Stimulated activated CD4-positive, alpha-beta T cell treated with anti-CD3 and anti-CD28 coated beads, Interleukin-1b, Interleukin-23, amount 100 ng/mL, for 48 hours (primary cell): ENCODE measurements at regions not wholly inside any gene's neighbourhood (a gene's known extent, or its start where the extent isn't known, plus 50 kb on each side); places are given as distances from the start of the nearest gene placed in this dataset.

Experiments used
- DNase-seq: peaks from one replicate; pipeline ENCODE4 v3.0.0-alpha.2; 2020

DNA sequence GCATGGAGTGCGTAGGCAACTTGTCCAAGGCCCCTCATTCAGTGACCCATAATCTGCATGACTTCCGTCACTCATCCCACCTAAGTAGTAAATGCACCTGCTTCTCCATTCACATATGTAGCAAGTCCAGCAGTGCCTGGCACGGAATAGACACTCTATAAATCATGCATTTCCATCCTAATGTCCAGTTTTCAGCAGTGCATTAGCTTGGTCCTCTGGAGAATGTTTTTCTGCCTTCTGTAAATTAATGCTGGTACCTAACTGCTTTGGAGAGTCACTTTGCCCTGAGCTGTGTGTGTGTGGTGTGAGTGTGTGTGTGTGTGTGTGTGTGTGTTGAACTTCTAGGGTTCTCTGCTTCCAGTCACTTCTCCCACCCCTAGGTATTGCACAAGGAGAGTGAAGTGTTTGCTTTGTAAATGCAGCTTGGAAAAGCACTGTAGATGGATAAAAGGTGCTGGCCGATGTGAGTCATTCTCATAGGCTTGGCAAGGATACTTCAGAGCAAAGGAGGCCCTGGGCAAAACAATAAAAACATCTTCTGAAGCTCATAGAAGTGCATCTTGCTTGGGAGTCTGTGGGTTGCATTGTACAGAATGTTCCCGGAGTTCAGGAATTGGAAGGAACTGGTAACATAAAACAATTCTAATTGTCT lies 181.8 kb downstream of the KATNAL1 start:
- DNase-seq: no peak

DNA sequence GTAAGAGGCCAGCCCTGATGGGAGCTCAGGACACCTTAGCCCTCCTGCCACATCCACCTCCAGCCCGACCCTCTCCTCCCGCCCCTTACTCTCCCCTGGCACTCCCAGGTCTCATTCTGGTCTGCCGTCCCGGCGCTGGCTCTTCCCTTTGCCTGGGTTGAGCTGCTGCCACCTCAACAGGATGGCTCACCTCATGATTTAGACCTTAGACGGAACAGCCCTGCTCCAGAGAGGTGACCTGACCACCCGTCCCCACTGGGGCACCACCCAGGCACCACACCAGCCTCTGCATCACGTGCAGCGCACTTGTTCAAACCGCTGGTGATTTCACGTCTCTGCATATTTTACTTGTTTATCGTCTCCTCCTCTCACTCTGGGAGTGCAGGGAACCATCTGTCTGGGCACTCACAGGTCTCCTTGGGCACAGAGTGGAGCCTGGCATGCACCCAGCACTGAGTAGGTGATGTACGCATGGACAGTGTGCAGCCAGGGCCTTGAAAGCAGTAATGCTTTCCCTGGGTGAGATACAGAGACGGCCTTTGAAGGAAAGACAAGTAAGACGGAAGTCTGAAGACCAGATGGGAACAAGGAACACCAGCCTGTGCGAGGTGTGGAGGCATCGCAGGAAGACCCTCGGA lies 183.1 kb downstream of the KATNAL1 start:
- DNase-seq: no peak

DNA sequence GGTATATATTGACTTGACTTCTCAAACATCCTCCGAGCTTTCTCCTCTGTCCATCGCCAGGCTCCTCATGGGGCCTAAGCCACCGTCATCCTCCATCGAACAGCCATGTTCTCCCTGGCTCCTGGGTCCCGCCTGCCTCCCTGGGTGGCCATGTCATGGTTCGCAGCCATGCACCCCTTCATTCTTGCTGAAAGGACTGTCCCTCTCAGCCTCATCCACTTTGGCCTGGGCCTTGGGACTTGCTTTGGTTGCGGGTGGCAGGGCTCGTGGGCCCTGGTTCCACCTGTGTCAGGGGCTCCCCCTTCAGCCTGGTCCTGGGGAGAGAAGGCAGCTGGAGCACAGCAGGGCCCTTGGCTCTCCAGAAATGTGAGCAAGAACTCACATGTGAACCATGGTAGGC lies 183.8 kb downstream of the KATNAL1 start:
- DNase-seq: no peak

DNA sequence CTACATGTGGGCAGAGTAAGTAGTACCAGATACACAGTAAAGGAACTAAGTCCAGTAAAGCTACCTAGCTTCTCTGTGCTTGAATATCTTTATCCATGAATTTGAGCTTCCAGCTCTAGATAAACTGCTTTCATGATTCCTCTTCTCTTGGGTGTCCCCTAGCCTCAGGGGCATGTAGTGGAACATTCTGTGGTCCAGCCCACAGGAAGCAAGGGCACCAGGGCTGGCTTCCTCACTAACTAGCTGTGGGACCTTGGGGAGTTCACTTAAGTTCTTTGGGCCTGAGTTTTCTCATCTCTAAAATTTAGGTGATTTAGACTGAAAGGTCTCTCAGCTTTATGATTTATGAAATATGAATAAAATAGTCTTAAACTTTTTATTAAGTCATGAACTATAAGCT lies 185.7 kb downstream of the KATNAL1 start:
- DNase-seq: no peak

DNA sequence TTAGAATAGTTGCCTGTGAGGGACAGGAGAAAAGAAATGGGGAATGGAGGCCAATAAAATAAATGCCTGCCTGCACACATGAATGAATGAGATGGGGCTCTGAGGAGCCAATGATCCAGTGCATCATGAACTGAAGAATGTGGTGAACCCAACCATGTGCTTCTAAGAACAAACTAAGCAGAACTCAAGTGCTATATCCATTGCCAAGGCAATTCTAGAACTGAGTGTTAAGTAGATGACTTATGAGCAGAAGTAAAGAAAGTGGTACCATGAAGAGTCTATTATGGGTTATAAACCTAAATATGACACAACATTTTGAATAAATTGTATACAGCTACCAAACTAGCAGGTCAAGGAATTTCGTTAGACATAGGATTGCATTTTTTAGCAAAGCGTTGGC lies 186.1 kb downstream of the KATNAL1 start:
- DNase-seq: no peak

DNA sequence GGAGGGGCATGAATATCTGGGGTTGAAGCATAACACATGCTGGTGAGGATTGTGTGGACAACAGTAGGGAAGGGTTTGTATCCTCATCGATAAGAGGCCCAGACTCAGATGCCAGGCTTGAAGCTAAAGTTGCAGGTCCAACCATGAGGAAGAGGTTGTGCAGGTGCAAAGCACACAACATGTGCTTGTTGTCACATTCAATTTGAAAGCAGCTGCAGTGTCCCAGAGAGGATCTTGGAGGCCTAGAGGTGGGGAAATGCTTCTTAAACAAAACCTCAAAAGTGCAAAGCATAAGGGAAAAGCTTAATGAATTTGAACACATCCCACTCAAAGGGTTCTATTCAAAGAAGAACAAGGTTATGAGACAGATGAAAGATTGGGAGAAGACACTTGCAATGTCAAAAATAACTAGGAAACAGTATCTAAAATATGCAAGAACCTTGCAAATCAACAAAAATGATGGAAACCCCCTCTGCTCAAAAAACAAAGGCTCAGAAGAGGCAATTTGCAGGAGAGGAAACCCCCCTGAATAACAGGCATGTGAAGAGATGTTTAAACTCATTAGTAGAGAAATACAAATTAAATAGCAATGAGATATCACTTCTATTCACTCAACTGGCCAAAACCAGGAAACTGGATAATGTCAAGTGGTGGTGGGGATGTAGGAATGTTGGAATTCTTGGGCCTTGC lies 187.1 kb downstream of the KATNAL1 start:
- DNase-seq: no peak

DNA sequence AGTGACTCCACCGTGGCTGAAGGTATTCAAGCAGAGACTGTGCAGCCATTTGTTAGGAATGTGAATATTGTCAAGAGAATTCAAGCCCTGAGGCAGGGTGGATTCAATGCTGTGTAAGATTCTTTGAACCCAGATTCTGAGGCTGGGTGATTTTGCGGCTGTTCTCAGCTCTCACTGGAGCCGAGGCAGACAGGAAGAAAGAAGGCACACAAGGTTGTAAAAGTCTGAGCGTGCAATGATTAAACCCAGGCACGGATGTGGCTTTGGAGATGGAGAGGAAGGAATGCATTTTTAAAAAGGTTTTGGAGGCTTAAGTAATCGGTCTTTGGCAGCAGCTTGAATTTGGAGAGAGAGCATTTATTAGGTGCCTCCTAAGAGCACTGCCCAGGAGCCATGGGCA lies 187.9 kb downstream of the KATNAL1 start:
- no peak for DNase-seq

DNA sequence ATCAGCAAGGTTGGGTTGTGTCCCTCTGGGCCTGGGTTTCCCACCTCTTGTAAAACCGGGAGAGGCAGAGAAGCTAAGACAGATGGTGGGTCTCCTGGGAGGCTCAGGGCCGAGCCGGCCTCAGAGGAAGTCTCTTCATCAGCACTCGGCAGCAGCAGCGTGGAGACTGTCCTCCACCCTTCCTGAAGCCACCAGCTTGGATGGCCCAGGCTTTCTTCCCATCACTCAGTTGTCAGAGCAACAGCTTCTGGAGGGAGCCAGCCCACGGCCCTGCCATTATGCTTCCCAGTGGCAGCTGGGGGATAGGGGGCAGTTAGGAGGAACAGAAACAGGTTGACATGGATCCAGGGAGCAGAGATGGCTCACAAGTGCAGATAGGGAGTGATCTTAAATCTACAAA lies 191.0 kb downstream of the KATNAL1 start:
- no peak for DNase-seq

DNA sequence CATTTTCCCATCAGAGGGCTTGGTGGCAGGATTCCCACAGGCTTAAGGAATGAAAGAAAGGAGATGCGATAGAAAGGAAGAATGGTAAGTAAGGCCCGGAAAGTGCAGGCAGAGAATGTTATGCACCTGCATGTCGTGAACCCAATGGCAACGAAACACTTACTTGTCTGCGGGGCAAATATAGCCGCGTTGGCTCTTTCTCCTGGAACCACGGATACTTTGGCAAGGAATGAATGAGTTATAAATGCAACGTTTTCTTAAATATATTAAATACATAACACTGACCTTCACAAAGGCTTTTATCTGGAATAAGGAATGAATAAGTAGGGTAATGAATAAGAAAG lies 192.1 kb downstream of the KATNAL1 start:
- no peak for DNase-seq

DNA sequence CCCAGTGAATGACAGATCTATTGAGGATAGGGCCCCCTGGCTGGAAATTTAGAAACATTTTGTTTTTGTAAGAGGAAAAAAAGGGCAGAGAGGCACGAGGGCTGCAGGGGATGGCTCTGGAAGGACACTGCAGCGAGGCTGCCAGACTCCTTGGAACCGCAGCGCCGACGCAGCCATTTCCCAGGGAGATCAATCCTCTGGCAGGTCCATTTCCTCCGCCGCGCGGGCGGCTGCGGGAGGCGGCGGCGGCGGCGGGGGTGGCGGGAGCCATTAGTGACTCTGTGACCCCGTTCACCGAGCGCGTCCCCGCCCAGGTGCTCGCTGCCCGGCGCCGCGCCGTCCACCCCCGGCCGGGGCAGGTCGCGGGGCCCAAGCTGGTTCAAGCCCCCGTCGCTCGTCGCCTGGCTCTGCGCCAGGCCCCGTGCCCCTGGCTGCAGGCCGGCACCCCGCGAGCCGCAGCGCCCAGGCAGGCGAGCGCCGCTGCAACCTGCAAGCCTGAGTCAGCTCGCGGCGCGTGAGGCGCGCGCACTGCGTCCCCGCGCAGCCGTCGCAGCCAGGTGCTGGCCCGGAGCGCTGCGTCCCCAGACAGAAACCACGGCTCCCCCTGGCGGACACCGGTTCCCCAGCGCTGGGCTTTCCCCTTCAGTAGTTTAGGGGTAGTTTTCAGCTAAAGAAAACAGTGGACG lies 192.6 kb downstream of the KATNAL1 start:
- DNase-seq: peak; percentile 90

DNA sequence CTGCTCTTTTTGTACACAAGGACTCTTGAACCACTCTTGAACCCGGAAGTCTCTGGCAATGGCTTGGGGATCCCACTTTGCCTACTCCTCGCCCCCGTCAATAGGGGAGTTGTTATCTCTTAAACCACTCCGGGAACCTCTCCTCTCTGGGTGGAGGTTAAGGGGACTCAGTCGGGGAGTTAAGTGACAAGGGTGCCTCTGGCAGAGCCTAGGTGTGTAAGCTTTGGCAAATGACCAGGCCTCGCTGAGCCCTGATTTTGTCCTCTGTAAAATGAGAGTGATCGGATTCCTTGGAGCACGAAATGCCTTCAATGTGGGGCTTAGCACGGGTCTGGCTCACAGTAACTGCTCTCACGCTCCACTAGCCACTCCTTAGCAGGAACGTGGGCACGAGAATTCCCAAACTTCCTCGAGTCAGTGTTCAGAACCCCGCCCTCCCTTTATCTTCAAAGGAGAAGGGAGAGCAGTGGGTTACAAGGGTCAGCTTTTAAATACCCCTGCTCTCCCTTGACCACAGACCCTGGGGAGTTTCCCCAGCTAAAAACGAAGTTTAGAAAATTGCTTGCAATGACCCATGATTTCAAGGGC lies 193.3 kb downstream of the KATNAL1 start:
- DNase-seq: no peak

DNA sequence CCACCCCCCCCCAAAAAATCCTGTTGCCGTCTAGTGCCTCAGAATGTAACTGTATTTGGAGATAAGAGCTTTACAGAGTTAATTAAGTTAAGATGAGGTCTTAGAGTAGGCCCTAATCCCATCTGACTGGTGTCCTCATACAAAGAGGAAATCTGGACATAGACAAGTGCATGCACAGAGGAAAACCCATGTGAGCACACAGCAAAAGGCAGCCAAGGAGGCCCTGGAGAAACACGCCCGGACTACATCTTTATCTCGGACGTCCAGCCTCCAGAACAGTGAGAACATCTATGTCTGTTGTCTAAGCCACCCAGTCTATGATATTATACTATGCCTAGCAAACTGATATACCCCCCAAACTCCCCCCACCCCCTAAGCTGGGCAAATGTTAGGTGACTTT lies 193.8 kb downstream of the KATNAL1 start:
- DNase-seq: no peak

DNA sequence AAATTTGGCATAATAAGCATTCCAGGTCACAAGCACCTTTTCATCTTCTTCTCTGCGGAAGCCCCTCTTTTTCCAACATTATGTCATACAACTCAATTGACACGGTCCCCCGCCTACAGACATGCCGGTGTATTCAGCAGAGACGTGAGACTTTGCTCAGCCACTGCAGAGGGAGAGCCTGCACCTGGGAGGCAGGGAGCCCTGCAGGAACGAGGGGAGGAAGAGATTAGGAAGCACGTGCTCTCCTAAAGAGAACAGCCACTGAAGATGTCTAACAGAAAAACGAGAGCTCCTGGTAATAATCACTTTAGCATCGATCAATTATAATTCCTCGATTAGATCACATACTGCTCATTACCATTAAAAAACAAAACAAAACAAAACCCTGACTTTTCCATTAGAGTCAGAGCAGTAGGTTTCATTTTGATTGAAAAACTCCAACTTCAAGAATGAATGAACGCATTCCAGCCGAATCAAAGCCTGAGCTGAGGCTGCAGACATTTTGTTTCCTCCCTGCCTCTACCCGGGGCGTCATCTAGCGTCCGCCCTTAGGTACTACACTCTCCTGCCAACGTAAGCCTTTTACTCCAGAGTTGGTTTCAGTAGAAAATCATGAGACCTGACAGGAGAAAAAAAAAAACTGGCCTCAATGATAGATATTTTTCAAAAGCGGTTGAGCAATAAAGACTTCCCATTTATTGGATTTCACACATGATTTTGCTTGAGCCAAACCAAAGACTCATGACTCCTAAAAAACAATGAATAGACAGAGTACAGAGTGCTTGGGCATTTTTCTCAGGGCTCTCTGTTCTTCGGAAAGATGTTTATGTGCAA lies 194.5 kb downstream of the KATNAL1 start:
- DNase-seq: peak; percentile 82

DNA sequence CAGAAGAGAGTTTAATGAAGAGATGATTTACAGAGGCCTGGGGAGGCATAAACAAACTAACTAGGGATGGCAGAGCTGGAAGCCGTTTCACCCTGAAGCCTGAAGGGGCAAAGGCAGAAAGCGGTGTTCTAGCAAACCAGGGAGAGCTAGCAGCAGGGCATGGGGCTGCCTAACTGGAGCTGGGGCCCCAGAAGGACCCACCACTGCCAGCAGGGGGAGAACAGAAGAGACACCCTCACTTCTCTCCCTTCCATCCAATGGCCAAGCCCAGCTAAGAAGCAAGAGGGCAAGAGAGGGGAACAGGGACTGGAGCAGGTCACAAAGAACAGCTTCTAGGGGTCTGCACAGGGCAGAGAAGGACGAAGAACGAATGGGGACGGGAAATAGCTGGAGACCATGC lies 195.5 kb downstream of the KATNAL1 start:
- DNase-seq: no peak

DNA sequence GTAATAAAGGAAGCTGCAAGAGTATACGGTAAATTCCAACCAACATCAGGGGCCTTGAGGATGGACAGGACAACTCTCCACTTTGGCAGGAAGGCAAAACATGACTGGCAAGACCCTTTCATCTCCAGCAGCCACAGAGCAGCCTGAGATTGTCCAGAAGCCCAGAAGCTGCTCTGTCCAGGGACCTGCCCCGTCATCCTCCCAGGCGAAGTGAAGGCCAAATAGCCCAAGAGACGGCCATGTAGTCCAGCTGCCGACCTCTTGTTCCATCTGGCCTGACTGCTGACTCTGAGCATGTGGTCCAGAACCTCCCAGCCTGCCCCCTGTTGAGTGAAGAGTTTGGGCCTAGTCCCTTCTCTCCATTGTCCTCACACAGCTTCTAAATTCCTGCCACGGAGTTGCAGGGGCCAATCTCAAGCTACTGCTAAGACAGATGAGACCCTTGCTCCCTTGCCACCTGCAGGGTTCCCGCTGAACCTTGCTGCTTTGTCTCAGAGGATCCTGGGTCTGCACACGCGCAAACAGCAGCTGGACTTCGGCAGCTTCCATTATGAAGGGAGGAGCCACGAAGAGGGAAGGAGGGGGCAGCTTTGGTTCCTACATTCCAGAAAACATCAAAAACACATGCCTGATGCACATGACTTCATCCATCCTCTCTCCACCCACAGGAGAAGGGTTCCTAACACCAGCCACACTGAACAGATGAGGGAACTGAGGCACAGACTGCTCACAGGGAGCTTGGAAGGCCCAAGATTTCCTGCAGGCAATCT lies 196.9 kb downstream of the KATNAL1 start:
- DNase-seq: no peak

DNA sequence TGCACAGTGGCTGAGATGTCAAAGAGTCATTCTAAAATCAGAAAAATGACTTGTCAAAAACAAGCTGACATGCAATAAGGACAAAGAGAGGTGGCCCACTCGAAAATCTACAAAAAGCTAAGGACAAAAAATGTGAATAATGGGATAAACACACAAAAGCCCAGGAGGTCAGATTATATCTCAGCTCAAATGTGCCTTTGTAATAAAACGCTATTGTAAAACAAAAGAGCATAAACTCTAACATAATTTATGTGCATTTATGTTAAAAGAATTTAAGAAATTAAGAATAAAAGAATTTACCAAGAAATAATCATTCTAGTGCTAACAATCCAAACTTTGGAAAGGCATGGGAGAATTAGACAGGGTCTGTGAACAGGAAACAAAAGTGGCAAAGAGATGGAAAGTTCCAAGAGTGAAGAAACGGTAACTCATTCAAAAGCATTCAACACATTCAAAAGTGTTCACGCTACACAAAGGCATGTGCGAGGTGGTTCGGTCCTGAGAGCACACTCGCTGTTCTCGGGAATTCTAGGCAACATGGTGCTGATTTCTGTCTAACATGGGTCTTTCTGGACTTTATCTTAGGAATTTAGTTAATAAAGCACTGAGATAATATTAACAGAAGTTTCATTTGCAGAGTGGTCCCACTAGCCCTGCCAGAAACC lies 197.7 kb downstream of the KATNAL1 start:
- DNase-seq: no peak

DNA sequence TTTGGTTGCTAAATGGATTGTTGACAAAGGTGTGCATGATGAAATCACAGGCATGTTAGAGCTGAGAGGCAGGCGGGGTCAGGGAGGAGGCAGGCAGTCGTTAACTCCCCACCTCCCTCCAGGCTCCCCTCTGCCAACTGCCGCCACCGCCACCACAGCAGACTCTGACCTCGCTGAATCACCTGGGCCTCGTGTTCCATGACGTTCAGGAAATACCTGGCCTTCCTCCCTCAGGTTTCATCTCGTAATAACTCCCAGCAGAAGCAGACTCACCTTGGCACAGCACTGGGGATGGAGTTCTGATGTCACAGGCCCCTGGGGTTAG lies 198.5 kb downstream of the KATNAL1 start:
- no peak for DNase-seq

DNA sequence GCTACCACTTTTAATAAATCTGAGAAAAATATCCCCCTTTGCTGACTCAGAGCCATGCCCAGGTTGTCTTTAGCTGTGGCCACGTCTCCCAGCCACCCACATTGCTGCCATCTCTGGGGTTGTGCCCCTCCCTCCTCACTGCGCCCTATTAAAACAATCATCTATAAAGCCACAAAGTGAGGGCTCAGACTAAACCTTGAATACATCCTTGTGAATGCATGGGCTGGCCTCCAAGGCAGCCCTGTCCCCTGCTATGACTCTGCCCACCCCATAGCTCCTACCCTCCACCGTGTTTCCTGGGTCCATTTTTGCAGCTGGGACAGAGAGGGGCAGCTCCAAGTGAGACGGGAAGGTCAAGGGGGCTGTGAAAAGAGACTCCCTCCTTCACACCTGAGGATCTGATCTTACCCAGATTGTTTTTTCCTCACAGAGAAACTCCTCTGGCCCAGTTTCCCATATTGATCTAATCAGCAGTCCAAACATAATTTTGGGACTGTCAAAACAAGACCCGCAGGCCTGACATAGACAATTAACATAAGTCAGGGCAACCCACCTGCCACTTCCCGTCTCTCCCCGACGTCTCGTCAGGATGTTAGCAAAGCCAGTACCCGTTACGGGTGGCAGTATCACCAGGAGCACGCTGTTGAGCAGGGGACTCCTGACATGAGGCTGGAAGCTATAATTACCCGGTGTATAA lies 199.0 kb downstream of the KATNAL1 start:
- no peak for DNase-seq

DNA sequence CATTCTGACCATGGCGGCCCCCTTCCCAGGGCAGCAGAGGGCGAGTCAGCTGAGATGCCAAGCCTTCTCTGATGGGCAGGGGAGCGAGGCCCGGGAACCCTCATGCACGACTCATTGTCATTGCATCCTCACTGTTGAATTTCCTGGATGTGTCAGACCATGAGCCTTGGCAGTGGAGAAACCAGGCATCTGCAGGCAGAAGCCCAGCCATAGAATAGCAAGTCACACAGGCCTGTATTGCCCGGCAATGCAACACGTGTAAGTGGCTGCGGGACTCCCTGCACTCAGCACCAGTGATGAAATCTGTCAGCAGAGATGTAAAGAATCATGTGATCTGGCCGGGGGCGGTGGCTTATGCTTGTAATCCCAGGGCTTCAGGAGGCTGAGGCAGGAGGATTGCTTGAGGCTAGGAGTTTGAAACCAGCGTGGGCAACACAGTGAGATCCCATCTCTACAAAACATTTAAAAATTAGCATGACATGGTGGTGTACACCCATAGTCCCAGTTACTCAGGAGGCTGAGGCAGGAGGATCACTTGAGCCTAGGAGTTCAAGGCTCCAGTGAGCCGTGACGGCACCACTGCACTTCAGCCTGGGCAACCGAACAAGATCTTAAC lies 199.7 kb downstream of the KATNAL1 start:
- no peak for DNase-seq

DNA sequence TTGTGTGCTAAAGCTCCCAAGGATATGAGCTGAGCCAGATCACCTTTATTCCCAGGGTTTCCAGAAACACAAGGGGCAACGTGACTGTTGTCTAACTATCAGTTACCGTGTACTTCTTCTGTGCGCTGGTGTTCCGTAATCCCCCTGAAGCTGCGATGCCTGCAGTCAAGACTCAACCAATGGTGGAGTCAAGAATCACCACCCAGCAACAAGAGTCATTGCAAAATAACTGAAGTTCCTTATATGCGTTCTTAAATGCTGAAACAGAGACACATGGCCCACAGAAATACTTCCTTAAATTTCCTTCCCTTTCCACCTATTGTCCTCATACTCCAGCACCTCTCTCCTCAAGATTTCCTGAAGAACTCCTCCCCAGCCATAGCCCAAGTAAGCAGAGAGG lies 200.2 kb downstream of the KATNAL1 start:
- DNase-seq: no peak
